SK-N-SH (cell line): ENCODE measurements at regions not wholly inside any gene's neighbourhood (a gene's known extent, or its start where the extent isn't known, plus 50 kb on each side); places are given as distances from the start of the nearest gene placed in this dataset.

Experiments used
- CHD2 ChIP-seq: fragments of 150-350 bp; IDR thresholded peaks from 2 replicates; pipeline ENCODE4 v1.6.1; 2018; ENCODE audit warnings: low read length; ENCODE audit not compliant: partially characterized antibody
- FOXJ3 ChIP-seq: sonication (generic); formaldehyde crosslinking; IDR thresholded peaks from 2 replicates; pipeline ENCODE4 v1.5.1; 2020; ENCODE audit warnings: mild to moderate bottlenecking, missing genetic modification reagents
- GABPA ChIP-seq: IDR thresholded peaks from 2 replicates; pipeline ENCODE4 v1.4.0; 2012; ENCODE audit warnings: low read depth, mild to moderate bottlenecking
- ZBTB33 ChIP-seq: IDR thresholded peaks from 2 replicates; pipeline ENCODE4 v1.4.0; 2012; ENCODE audit warnings: low read depth, borderline replicate concordance

DNA sequence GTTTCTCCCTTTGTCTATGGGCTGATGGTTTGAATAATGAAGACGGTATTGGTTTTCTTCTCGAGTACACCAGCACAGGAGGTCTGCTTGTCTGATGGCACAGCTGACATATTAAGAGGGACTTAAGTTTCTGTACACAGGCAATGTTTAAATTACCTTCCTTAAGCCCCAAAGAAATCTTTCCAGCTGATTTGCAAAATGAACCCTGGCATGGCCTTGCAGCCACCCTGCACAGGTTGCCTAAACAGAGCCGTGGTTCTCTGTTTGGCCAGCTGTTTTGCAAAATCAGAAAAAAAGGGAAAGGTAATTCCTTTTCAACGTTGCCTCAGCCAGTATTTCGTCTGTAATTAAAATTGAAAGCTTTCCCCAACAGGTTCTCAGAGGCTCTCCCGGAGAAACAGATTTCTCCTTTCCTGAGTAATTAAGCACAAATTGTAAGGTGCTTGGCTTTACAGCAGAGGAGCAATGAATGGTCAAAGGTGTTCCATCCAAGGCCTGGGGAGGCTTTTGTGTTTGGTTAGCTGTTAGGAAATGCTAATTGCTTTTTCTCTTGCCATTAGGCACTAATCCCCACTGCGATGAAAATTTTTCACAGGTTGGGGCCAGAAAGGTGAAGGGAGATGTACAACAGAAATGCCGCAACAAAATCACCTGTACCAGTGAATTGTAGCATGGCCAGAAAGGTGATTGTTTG lies 138.9 kb downstream of the RASEF start (continued):
- no peak for TF ChIP-seq ZBTB33
- TF ChIP-seq FOXJ3 (CRISPR knock-in tag) = no peak
- TF ChIP-seq CHD2 = no peak
- no peak for TF ChIP-seq GABPA
- TF ChIP-seq, all 33 proteins: peak for 0
